ENCODE measurements at regions not wholly inside any gene's neighbourhood (a gene's known extent, or its start where the extent isn't known, plus 50 kb on each side); places are given as distances from the start of the nearest gene placed in this dataset.

DNA sequence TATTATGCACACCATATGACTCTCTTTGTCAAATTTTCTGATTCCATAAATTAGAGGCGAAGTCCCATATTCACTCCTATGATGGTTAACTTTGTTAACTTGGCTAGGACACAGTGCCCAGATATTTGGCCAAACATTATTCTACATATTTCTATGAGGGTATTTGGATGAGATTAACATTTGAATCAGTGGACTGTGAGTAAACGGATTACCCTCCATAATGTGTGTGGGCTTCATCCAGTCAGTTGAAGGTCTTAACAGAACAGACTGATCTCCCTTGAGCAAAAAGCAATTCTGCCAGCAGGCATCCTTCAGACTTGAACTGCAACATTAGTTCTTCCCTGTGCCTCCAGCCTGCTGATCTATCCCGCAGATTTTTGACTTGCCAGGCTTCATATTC, 69.9 kb downstream of the FZD4 start:
- TF ChIP-seq POLR2A (IDR thresholded peaks at IDR 0.05) = no peak
- TF ChIP-seq, protein P1, sequence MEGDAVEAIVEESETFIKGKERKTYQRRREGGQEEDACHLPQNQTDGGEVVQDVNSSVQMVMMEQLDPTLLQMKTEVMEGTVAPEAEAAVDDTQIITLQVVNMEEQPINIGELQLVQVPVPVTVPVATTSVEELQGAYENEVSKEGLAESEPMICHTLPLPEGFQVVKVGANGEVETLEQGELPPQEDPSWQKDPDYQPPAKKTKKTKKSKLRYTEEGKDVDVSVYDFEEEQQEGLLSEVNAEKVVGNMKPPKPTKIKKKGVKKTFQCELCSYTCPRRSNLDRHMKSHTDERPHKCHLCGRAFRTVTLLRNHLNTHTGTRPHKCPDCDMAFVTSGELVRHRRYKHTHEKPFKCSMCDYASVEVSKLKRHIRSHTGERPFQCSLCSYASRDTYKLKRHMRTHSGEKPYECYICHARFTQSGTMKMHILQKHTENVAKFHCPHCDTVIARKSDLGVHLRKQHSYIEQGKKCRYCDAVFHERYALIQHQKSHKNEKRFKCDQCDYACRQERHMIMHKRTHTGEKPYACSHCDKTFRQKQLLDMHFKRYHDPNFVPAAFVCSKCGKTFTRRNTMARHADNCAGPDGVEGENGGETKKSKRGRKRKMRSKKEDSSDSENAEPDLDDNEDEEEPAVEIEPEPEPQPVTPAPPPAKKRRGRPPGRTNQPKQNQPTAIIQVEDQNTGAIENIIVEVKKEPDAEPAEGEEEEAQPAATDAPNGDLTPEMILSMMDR (IDR thresholded peaks at IDR 0.05) = no peak
- TF ChIP-seq POLR2AphosphoS5 (IDR thresholded peaks at IDR 0.05) = no peak

All from prostate gland (tissue), 2 donors.